Activated T-cell treated with anti-CD3 and anti-CD28 coated beads, Interleukin-2, amount 50 U/mL, for 24 hours (primary cell): ENCODE measurements at regions not wholly inside any gene's neighbourhood (a gene's known extent, or its start where the extent isn't known, plus 50 kb on each side); places are given as distances from the start of the nearest gene placed in this dataset.
"Not testable (repeated sequence)": the region's sequence is repeated elsewhere in the genome, so short reads cannot be mapped to it uniquely, and the experiment has no call there.

Source experiments
- DNase-seq: peaks from one replicate; pipeline ENCODE4 v3.0.0-alpha.2; 2020
- H3K27ac Mint-ChIP-seq: 2 replicates; pipeline ENCODE4 v1.8.0; 2020; ENCODE audit warnings: mild to moderate bottlenecking, mixed read lengths
- H3K27me3 Mint-ChIP-seq: 2 replicates; pipeline ENCODE4 v1.8.0; 2020; ENCODE audit warnings: mixed read lengths
- H3K36me3 Mint-ChIP-seq: 2 replicates; pipeline ENCODE4 v1.8.0; 2020; ENCODE audit warnings: low read depth, mixed read lengths
- H3K4me1 Mint-ChIP-seq: 2 replicates; pipeline ENCODE4 v1.8.0; 2020; ENCODE audit warnings: low read depth, mixed read lengths
- H3K4me3 Mint-ChIP-seq: 2 replicates; pipeline ENCODE4 v1.8.0; 2020; ENCODE audit warnings: mild to moderate bottlenecking, moderate library complexity, mixed read lengths
- H3K9me3 Mint-ChIP-seq: 2 replicates; pipeline ENCODE4 v1.8.0; 2020; ENCODE audit warnings: mixed read lengths

DNA sequence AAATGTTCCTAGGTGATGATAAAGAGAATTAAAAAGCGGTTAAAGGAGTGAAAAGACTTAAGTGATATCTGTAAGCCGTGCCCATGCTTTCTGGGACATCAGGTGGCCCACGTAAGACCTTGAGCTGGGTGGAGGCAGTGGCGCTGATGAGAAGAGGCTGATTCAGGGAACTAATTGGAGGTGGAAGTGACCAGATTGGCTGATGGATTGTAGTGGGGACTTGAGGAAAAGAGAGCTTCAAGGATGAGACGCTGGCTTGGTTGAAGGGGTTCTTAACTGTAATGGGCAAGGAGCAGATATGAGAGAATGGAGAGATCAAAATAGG, 69.1 kb upstream of the EP300 start:
- Mint-ChIP-seq H3K9me3 (no peaks in the 10 kb centered on the region), H3K4me3 (peak overlapping the region; percentile 74)

GRCh38 chr22:41028841-41029240, 63.6 kb upstream of the EP300 start:
- Mint-ChIP-seq H3K27me3 (no peaks in the 10 kb centered on the region), H3K4me1 (no peaks in the 10 kb centered on the region), H3K27ac (no peak overlapping the region), H3K36me3 (no peaks in the 10 kb centered on the region), H3K4me3 (no peak overlapping the region), H3K9me3 (no peaks in the 10 kb centered on the region)
- DNase-seq = no peak

More for the DNA sequence above, 69.1 kb upstream of the EP300 start:
- Mint-ChIP-seq H3K27me3 (no peaks in the 10 kb centered on the region), H3K27ac (no peak overlapping the region), H3K4me1 (peaks cover 20% of the 10 kb centered on the region), H3K36me3 (peaks cover 1% of the 10 kb centered on the region)
- DNase-seq = no peak

DNA sequence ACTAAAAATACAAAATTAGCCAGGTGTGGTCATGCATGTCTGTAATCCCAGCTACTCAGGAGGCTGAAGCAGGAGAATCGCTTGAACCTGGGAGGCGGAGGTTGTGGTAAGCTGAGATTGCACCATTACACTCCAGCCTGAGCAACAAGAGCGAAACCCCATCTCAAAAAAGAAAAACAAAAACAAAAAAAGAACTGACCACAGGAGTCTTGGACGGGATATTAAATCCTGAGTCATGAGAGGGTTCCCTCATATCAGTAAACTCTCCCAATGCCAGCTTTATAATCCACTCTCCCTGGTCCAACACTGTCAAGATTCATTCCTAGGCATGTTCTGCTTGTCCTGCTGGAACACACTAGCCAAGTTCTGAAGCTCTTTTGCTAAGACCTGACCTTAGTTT, 61.5 kb upstream of the EP300 start:
- H3K9me3 Mint-ChIP-seq = no peaks in the 10 kb centered on the region
- no peak overlapping the region for H3K4me3 Mint-ChIP-seq
- no peaks in the 10 kb centered on the region for H3K36me3 Mint-ChIP-seq
- no peak for DNase-seq
- H3K27ac Mint-ChIP-seq = no peak overlapping the region
- H3K27me3 Mint-ChIP-seq = no peaks in the 10 kb centered on the region
- no peaks in the 10 kb centered on the region for H3K4me1 Mint-ChIP-seq

GRCh38 chr22:41034706-41035105, 57.7 kb upstream of the EP300 start:
- peak overlapping the region; percentile 24 for H3K27ac Mint-ChIP-seq

GRCh38 chr22:41036924-41037323, 55.5 kb upstream of the EP300 start:
- H3K36me3 Mint-ChIP-seq = no peaks in the 10 kb centered on the region
- no peak for DNase-seq
- no peak overlapping the region for H3K4me3 Mint-ChIP-seq
- H3K27me3 Mint-ChIP-seq = no peaks in the 10 kb centered on the region
- H3K9me3 Mint-ChIP-seq = no peaks in the 10 kb centered on the region
- H3K27ac Mint-ChIP-seq = no peak overlapping the region
- H3K4me1 Mint-ChIP-seq = no peaks in the 10 kb centered on the region

More at GRCh38 chr22:41034706-41035105, 57.7 kb upstream of the EP300 start:
- Mint-ChIP-seq H3K36me3 (no peaks in the 10 kb centered on the region), H3K9me3 (no peaks in the 10 kb centered on the region), H3K4me3 (no peak overlapping the region), H3K27me3 (no peaks in the 10 kb centered on the region), H3K4me1 (no peaks in the 10 kb centered on the region)
- no peak for DNase-seq

GRCh38 chr22:41038732-41039131, 53.7 kb upstream of the EP300 start:
- no peak for DNase-seq
- Mint-ChIP-seq H3K27ac (no peak overlapping the region), H3K4me3 (no peak overlapping the region), H3K9me3 (no peaks in the 10 kb centered on the region), H3K36me3 (no peaks in the 10 kb centered on the region), H3K27me3 (no peaks in the 10 kb centered on the region), H3K4me1 (no peaks in the 10 kb centered on the region)

DNA sequence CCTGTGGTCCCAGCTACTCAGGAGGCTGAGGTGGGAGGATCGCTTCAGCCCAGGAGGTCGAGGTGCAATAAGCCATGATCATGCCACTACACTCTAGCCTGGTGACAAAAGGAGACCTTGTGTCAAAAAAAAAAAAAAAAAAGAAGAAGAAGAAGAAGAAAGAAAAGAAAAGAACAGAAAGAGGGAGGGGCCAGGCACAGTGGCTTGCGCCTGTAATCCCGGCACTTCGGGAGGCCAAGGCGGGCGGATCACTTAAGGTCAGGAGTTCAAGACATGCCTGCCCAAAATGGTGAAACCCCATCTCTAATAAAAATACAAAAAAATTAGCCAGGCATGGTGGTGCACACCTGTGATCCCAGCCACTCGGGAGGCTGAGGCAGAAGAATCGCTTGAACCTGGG, 52.8 kb upstream of the EP300 start:
- not testable (repeated sequence) for H3K9me3 Mint-ChIP-seq, H3K4me3 Mint-ChIP-seq, H3K27ac Mint-ChIP-seq, H3K27me3 Mint-ChIP-seq, DNase-seq, H3K4me1 Mint-ChIP-seq, H3K36me3 Mint-ChIP-seq

GRCh38 chr22:41040483-41040882, 51.9 kb upstream of the EP300 start:
- Mint-ChIP-seq H3K4me1 (no peaks in the 10 kb centered on the region), H3K27me3 (no peaks in the 10 kb centered on the region)

DNA sequence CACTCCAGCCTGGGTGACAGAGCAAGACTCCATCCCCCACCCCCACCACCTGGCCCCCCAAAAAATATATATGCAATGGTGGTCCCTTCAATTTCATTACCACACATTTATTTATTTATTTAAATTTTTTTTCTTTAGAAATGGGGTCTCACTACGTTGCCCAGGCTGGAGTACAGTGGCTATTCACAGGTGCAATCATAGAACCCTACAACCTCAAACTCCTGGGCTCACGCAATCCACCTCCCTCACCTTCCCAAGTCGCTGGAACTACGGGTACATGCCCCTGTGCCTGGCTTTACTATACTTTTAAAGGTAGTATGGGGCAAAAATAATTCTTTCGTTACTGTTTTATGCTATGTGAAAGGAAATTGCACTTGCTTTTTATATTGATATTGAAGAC, 50.9 kb upstream of the EP300 start:
- H3K27ac Mint-ChIP-seq = no peak overlapping the region
- H3K36me3 Mint-ChIP-seq = no peaks in the 10 kb centered on the region
- no peaks in the 10 kb centered on the region for H3K9me3 Mint-ChIP-seq
- H3K4me3 Mint-ChIP-seq = no peak overlapping the region
- DNase-seq = no peak
- H3K4me1 Mint-ChIP-seq = no peaks in the 10 kb centered on the region
- H3K27me3 Mint-ChIP-seq = no peaks in the 10 kb centered on the region

More at GRCh38 chr22:41040483-41040882, 51.9 kb upstream of the EP300 start:
- Mint-ChIP-seq H3K9me3 (no peaks in the 10 kb centered on the region), H3K27ac (no peak overlapping the region), H3K36me3 (no peaks in the 10 kb centered on the region), H3K4me3 (no peak overlapping the region)
- DNase-seq = no peak
